AG04449 (cell line): ENCODE measurements at regions not wholly inside any gene's neighbourhood (a gene's known extent, or its start where the extent isn't known, plus 50 kb on each side); places are given as distances from the start of the nearest gene placed in this dataset.

ENCODE experiments used
- CTCF ChIA-PET: fragments of 350-600 bp; formaldehyde crosslinking; extraction: SDS; loops from one replicate; lab custom pipeline; 2021; ENCODE audit warnings: antibody characterized with exemption; lab: Yijun Ruan, JAX
- POLR2A ChIA-PET: fragments of 400-600, 350-600 bp; formaldehyde crosslinking; extraction: SDS; loops from one replicate; lab custom pipeline; 2020; ENCODE audit warnings: antibody characterized with exemption, inconsistent platforms; lab: Yijun Ruan, JAX
- DNase-seq: peaks from one replicate; pipeline ENCODE4 v3.0.0-alpha.2; 2010; ENCODE audit warnings: low read depth, low spot score
- H3K4me3 ChIP-seq: 2 replicates; pipeline ENCODE4 v1.5.1; 2011; ENCODE audit warnings: low read depth, mild to moderate bottlenecking, control low read depth, low read length
- CTCF ChIP-seq: IDR thresholded peaks from one replicate; pipeline ENCODE4 v1.5.1; 2011; ENCODE audit warnings: mild to moderate bottlenecking, moderate library complexity, low read length, control low read depth, inconsistent platforms; ENCODE audit not compliant: insufficient read depth; ENCODE audit errors: missing control alignments

- no peak for DNase-seq
- TF ChIP-seq CTCF = no peak
These were observed 49.8 kb downstream of the PLCE1 start for GRCh38 chr10:94043431-94043990.

GRCh38 chr10:94046098-94046497, 52.4 kb downstream of the PLCE1 start:
- no peak for DNase-seq
- H3K4me3 ChIP-seq = no peak overlapping the region
- ChIA-PET POLR2A (no interaction called here), CTCF (no interaction called here)
- no peak for TF ChIP-seq CTCF

More at GRCh38 chr10:94043431-94043990, 49.8 kb downstream of the PLCE1 start:
- CTCF ChIA-PET = interaction anchor here (1.6 kb wide), 1 partner anchor 9 kb away, joined by 3 read pairs; no protein-coding TSS in a partner anchor
- POLR2A ChIA-PET = no interaction called here
- no peak overlapping the region for H3K4me3 ChIP-seq

- CTCF ChIA-PET = interaction anchor here (0.6 to 0.8 kb wide), 2 partner anchors 56 to 144 kb away, joined by 3 read pairs; no protein-coding TSS in a partner anchor
- DNase-seq = no peak
- no peak overlapping the region for H3K4me3 ChIP-seq
- POLR2A ChIA-PET = no interaction called here
- no peak for TF ChIP-seq CTCF
These were observed 53.6 kb downstream of the PLCE1 start for GRCh38 chr10:94047293-94047692.

GRCh38 chr10:94049911-94050310, 56.2 kb downstream of the PLCE1 start:
- no peak overlapping the region for H3K4me3 ChIP-seq
- no peak for TF ChIP-seq CTCF
- DNase-seq = no peak
- CTCF ChIA-PET = no interaction called here
- POLR2A ChIA-PET = no interaction called here

- ChIA-PET CTCF (interaction anchor here (0.7 to 2.3 kb wide), 5 partner anchors 8 to 268 kb away, joined by 3 to 6 read pairs (median 5); no protein-coding TSS in a partner anchor), POLR2A (no interaction called here)
- H3K4me3 ChIP-seq = no peak overlapping the region
- TF ChIP-seq CTCF = no peak
- no peak for DNase-seq
These were observed 58.5 kb downstream of the PLCE1 start for GRCh38 chr10:94052281-94052680.

GRCh38 chr10:94052866-94053791, 59.4 kb downstream of the PLCE1 start:
- CTCF ChIA-PET = interaction anchor here (0.7 to 2.3 kb wide), 6 partner anchors 9 to 268 kb away, joined by 3 to 6 read pairs (median 6); no protein-coding TSS in a partner anchor
- POLR2A ChIA-PET = interaction anchor here (0.6 kb wide), 1 partner anchor 287 kb away, joined by 3 read pairs; no protein-coding TSS in a partner anchor
- no peak overlapping the region for H3K4me3 ChIP-seq
- DNase-seq = no peak
- no peak for TF ChIP-seq CTCF
